H1 (cell line): ENCODE measurements at regions not wholly inside any gene's neighbourhood (a gene's known extent, or its start where the extent isn't known, plus 50 kb on each side); places are given as distances from the start of the nearest gene placed in this dataset.

Source experiments
- CHD2 ChIP-seq: IDR thresholded peaks from 2 replicates; pipeline ENCODE4 v1.6.1; 2012; ENCODE audit warnings: low read length, improper control_type of control experiment
- JUND ChIP-seq: IDR thresholded peaks from 2 replicates; pipeline ENCODE4 v1.6.1; 2011; ENCODE audit warnings: mild to moderate bottlenecking, improper control_type of control experiment, low read length
- RAD21 ChIP-seq, 2 experiments: IDR thresholded peaks in 1 of 2; conservative IDR thresholded peaks in 1 of 2; 2 replicates each; pipeline ENCODE4 v1.6.1; 2011; ENCODE audit warnings: low read depth in 2 of 2, low read length in 2 of 2, improper control_type of control experiment in 1 of 2, inconsistent platforms in 1 of 2, mild to moderate bottlenecking in 1 of 2, moderate library complexity in 1 of 2
- RNF2 ChIP-seq: fragments of 200-900, 300-1000 bp; sonication (generic); IDR thresholded peaks from 2 replicates; pipeline ENCODE4 v1.7.1; 2016; ENCODE audit warnings: borderline replicate concordance, low read depth, mild to moderate bottlenecking, antibody characterized with exemption, low read length; ENCODE audit not compliant: poor library complexity, severe bottlenecking; ENCODE audit errors: missing control alignments
- RXRA ChIP-seq: IDR thresholded peaks from 2 replicates; pipeline ENCODE4 v1.6.1; 2011; ENCODE audit warnings: low read depth, mild to moderate bottlenecking, low read length, moderate library complexity; ENCODE audit not compliant: insufficient read depth

GRCh38 chr3:148343416-148343815, 354.3 kb upstream of the AGTR1 start (continued):
- TF ChIP-seq CHD2 (no peak), RAD21 (IDR thresholded peaks at IDR 0.05 in 1 of 2, conservative IDR thresholded peaks at IDR 0.05 in 1 of 2; ENCODE audit: low read depth in 2 of 2, low read length in 2 of 2) (no peak), RNF2 (no peak), RXRA (no peak), JUND (no peak)
